HEK293 (cell line): ENCODE measurements at regions not wholly inside any gene's neighbourhood (a gene's known extent, or its start where the extent isn't known, plus 50 kb on each side); places are given as distances from the start of the nearest gene placed in this dataset.

ENCODE experiments used
- CTCF ChIP-seq: fragments of 450-650 bp; formaldehyde crosslinking; IDR thresholded peaks from 2 replicates; pipeline ENCODE4 v1.5.1; 2016; ENCODE audit warnings: missing biosample characterization, missing genetic modification characterization
- FEZF1 ChIP-seq: fragments of 450-650 bp; formaldehyde crosslinking; IDR thresholded peaks from 2 replicates; pipeline ENCODE4 v1.5.1; 2016; ENCODE audit warnings: missing biosample characterization, missing genetic modification characterization
- PATZ1 ChIP-seq: fragments of 450-650 bp; formaldehyde crosslinking; IDR thresholded peaks from 2 replicates; pipeline ENCODE4 v1.5.1; 2016; ENCODE audit warnings: missing biosample characterization, missing genetic modification characterization
- SCRT1 ChIP-seq: fragments of 450-650 bp; formaldehyde crosslinking; IDR thresholded peaks from 2 replicates; pipeline ENCODE4 v1.5.1; 2016; ENCODE audit warnings: missing biosample characterization, missing genetic modification characterization, borderline replicate concordance
- TRIM28 ChIP-seq: IDR thresholded peaks from 2 replicates; pipeline ENCODE4 v1.6.1; 2011; ENCODE audit warnings: low read length, control low read depth, borderline replicate concordance
- ZBTB1 ChIP-seq: fragments of 450-650 bp; formaldehyde crosslinking; IDR thresholded peaks from 2 replicates; pipeline ENCODE4 v1.5.1; 2016; ENCODE audit warnings: missing biosample characterization, missing genetic modification characterization
- ZBTB48 ChIP-seq: fragments of 450-650 bp; formaldehyde crosslinking; IDR thresholded peaks from 2 replicates; pipeline ENCODE4 v1.5.1; 2016; ENCODE audit warnings: missing biosample characterization, missing genetic modification characterization
- ZEB2 ChIP-seq: fragments of 450-650 bp; formaldehyde crosslinking; IDR thresholded peaks from 2 replicates; pipeline ENCODE4 v1.5.1; 2016; ENCODE audit warnings: missing biosample characterization, missing genetic modification characterization
- ZFHX2 ChIP-seq: fragments of 450-650 bp; formaldehyde crosslinking; conservative IDR thresholded peaks from 2 replicates; pipeline ENCODE4 v1.5.1; 2016; ENCODE audit warnings: missing biosample characterization, missing genetic modification characterization
- ZFP3 ChIP-seq: fragments of 450-650 bp; formaldehyde crosslinking; IDR thresholded peaks from 2 replicates; pipeline ENCODE4 v1.5.1; 2016; ENCODE audit warnings: low read depth, missing biosample characterization, missing genetic modification characterization
- ZIC2 ChIP-seq: fragments of 450-650 bp; formaldehyde crosslinking; IDR thresholded peaks from 2 replicates; pipeline ENCODE4 v1.5.1; 2016; ENCODE audit warnings: missing biosample characterization, missing genetic modification characterization
- ZNF366 ChIP-seq: fragments of 450-650 bp; formaldehyde crosslinking; conservative IDR thresholded peaks from 2 replicates; pipeline ENCODE4 v1.5.1; 2016; ENCODE audit warnings: missing biosample characterization, missing genetic modification characterization
- ZNF423 ChIP-seq: fragments of 450-650 bp; formaldehyde crosslinking; IDR thresholded peaks from 2 replicates; pipeline ENCODE4 v1.5.1; 2016; ENCODE audit warnings: missing biosample characterization, missing genetic modification characterization
- ZNF48 ChIP-seq: fragments of 450-650 bp; formaldehyde crosslinking; IDR thresholded peaks from 2 replicates; pipeline ENCODE4 v1.5.1; 2016; ENCODE audit warnings: missing biosample characterization, missing genetic modification characterization
- ZNF785 ChIP-seq: fragments of 450-650 bp; formaldehyde crosslinking; IDR thresholded peaks from 2 replicates; pipeline ENCODE4 v1.5.1; 2016; ENCODE audit warnings: missing biosample characterization, missing genetic modification characterization
- ZNF843 ChIP-seq: fragments of 450-650 bp; formaldehyde crosslinking; IDR thresholded peaks from 2 replicates; pipeline ENCODE4 v1.5.1; 2016; ENCODE audit warnings: missing biosample characterization, missing genetic modification characterization
- TF ChIP-seq, protein P1 (sequence below): sonication (generic); formaldehyde crosslinking; IDR thresholded peaks from 2 replicates; pipeline ENCODE4 v1.8.1; 2022; ENCODE audit warnings: mild to moderate bottlenecking, moderate library complexity, missing genetic modification reagents
- TF ChIP-seq, protein P2 (sequence below): fragments of 450-650 bp; formaldehyde crosslinking; IDR thresholded peaks from 2 replicates; pipeline ENCODE4 v1.5.1; 2016; ENCODE audit warnings: missing biosample characterization, missing genetic modification characterization
- TF ChIP-seq, protein P3 (sequence below): fragments of 450-650 bp; formaldehyde crosslinking; IDR thresholded peaks from 2 replicates; pipeline ENCODE4 v1.5.1; 2016; ENCODE audit warnings: missing biosample characterization, missing genetic modification characterization
- TF ChIP-seq, protein P4 (sequence below): fragments of 450-650 bp; formaldehyde crosslinking; IDR thresholded peaks from 2 replicates; pipeline ENCODE4 v1.5.1; 2017; ENCODE audit warnings: missing biosample characterization, mild to moderate bottlenecking, missing genetic modification characterization, moderate library complexity

DNA sequence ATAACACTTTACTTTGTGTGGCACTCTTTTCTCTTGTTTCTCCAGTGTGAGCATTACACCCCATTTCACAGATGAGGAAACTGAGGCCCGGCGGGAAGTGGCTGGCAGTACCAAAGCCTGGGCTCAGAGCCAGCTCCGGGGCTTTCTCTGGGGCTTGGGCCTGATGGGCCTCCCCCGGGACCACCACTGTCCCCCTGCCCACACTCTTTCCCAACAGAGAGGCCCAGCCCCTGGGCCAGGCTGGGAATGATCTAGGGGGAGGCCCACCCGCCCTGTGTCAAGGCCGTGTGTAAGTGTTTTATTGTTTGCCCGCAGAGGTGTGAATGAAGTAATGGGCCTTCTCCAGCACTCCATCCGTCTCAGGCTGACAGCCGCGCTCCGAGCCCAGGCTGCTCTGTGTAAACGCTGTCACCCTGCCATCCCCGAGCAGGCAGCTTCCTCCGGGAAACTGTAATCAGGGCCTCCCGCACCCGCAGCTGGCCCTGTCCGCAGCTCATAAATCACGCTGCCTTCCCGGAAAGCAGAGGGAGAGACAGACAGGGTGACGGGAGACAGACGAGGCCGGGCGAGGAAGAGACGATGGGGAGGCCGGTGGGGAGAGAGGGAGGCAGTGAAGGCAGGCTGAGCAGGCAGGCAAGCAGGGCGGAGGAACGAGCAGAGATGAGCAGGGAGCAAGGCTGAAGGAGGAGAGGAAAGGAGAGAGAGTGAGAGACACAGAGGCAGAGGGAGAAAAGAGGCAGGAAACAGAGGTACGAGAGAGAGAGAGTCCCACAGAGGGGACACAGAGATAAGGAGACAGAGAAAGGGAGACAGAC, 109.7 kb upstream of the ZBTB40 start (continued):
- peak; percentile 76 for TF ChIP-seq TRIM28
- TF ChIP-seq ZNF48, result no peak
- no peak for TF ChIP-seq SCRT1 (tag by site-specific recombination)
- no peak for TF ChIP-seq CTCF
- TF ChIP-seq, protein P1, sequence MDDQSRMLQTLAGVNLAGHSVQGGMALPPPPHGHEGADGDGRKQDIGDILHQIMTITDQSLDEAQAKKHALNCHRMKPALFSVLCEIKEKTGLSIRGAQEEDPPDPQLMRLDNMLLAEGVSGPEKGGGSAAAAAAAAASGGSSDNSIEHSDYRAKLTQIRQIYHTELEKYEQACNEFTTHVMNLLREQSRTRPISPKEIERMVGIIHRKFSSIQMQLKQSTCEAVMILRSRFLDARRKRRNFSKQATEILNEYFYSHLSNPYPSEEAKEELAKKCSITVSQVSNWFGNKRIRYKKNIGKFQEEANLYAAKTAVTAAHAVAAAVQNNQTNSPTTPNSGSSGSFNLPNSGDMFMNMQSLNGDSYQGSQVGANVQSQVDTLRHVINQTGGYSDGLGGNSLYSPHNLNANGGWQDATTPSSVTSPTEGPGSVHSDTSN, result no peak
- TF ChIP-seq ZBTB48 (tag by site-specific recombination), result 0 out of 2 replicates have a peak, but pooled peaks have one; percentile 42
- TF ChIP-seq ZFP3 (tag by site-specific recombination), result peak; percentile 16; the same call in 1 of the 2 replicates
- peak; percentile 93 for TF ChIP-seq ZNF366 (tag by site-specific recombination)
- TF ChIP-seq, protein P2, sequence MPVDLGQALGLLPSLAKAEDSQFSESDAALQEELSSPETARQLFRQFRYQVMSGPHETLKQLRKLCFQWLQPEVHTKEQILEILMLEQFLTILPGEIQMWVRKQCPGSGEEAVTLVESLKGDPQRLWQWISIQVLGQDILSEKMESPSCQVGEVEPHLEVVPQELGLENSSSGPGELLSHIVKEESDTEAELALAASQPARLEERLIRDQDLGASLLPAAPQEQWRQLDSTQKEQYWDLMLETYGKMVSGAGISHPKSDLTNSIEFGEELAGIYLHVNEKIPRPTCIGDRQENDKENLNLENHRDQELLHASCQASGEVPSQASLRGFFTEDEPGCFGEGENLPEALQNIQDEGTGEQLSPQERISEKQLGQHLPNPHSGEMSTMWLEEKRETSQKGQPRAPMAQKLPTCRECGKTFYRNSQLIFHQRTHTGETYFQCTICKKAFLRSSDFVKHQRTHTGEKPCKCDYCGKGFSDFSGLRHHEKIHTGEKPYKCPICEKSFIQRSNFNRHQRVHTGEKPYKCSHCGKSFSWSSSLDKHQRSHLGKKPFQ, result peak; percentile 77; the same call in 1 of the 2 replicates
- TF ChIP-seq, protein P3, sequence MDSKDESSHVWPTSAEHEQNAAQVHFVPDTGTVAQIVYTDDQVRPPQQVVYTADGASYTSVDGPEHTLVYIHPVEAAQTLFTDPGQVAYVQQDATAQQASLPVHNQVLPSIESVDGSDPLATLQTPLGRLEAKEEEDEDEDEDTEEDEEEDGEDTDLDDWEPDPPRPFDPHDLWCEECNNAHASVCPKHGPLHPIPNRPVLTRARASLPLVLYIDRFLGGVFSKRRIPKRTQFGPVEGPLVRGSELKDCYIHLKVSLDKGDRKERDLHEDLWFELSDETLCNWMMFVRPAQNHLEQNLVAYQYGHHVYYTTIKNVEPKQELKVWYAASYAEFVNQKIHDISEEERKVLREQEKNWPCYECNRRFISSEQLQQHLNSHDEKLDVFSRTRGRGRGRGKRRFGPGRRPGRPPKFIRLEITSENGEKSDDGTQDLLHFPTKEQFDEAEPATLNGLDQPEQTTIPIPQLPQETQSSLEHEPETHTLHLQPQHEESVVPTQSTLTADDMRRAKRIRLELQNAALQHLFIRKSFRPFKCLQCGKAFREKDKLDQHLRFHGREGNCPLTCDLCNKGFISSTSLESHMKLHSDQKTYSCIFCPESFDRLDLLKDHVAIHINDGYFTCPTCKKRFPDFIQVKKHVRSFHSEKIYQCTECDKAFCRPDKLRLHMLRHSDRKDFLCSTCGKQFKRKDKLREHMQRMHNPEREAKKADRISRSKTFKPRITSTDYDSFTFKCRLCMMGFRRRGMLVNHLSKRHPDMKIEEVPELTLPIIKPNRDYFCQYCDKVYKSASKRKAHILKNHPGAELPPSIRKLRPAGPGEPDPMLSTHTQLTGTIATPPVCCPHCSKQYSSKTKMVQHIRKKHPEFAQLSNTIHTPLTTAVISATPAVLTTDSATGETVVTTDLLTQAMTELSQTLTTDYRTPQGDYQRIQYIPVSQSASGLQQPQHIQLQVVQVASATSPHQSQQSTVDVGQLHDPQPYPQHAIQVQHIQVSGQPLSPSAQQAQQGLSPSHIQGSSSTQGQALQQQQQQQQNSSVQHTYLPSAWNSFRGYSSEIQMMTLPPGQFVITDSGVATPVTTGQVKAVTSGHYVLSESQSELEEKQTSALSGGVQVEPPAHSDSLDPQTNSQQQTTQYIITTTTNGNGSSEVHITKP (tag by site-specific recombination), result no peak; the same call in 1 of the 2 replicates
- TF ChIP-seq ZNF785 (tag by site-specific recombination), result no peak
- TF ChIP-seq ZEB2 (tag by site-specific recombination), result peak; percentile 95
- peak; percentile 82; the same call in 1 of the 2 replicates for TF ChIP-seq PATZ1 (tag by site-specific recombination)
- TF ChIP-seq ZBTB1 (tag by site-specific recombination), result no peak
- TF ChIP-seq ZNF843 (tag by site-specific recombination), result peak; percentile 89
- peak; percentile 78 for TF ChIP-seq ZNF423 (tag by site-specific recombination)
- TF ChIP-seq ZIC2, result peak; percentile 98
- peak; percentile 49 for TF ChIP-seq ZFHX2 (tag by site-specific recombination)
- peak; percentile 96 for TF ChIP-seq FEZF1 (tag by site-specific recombination)
- TF ChIP-seq, protein P4, sequence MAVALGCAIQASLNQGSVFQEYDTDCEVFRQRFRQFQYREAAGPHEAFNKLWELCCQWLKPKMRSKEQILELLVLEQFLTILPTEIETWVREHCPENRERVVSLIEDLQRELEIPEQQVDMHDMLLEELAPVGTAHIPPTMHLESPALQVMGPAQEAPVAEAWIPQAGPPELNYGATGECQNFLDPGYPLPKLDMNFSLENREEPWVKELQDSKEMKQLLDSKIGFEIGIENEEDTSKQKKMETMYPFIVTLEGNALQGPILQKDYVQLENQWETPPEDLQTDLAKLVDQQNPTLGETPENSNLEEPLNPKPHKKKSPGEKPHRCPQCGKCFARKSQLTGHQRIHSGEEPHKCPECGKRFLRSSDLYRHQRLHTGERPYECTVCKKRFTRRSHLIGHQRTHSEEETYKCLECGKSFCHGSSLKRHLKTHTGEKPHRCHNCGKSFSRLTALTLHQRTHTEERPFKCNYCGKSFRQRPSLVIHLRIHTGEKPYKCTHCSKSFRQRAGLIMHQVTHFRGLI (tag by site-specific recombination), result 0 out of 2 replicates have a peak, but pooled peaks have one; percentile 28
